ENCODE measurements at regions not wholly inside any gene's neighbourhood (a gene's known extent, or its start where the extent isn't known, plus 50 kb on each side); places are given as distances from the start of the nearest gene placed in this dataset.

- TF ChIP-seq, protein P1, sequence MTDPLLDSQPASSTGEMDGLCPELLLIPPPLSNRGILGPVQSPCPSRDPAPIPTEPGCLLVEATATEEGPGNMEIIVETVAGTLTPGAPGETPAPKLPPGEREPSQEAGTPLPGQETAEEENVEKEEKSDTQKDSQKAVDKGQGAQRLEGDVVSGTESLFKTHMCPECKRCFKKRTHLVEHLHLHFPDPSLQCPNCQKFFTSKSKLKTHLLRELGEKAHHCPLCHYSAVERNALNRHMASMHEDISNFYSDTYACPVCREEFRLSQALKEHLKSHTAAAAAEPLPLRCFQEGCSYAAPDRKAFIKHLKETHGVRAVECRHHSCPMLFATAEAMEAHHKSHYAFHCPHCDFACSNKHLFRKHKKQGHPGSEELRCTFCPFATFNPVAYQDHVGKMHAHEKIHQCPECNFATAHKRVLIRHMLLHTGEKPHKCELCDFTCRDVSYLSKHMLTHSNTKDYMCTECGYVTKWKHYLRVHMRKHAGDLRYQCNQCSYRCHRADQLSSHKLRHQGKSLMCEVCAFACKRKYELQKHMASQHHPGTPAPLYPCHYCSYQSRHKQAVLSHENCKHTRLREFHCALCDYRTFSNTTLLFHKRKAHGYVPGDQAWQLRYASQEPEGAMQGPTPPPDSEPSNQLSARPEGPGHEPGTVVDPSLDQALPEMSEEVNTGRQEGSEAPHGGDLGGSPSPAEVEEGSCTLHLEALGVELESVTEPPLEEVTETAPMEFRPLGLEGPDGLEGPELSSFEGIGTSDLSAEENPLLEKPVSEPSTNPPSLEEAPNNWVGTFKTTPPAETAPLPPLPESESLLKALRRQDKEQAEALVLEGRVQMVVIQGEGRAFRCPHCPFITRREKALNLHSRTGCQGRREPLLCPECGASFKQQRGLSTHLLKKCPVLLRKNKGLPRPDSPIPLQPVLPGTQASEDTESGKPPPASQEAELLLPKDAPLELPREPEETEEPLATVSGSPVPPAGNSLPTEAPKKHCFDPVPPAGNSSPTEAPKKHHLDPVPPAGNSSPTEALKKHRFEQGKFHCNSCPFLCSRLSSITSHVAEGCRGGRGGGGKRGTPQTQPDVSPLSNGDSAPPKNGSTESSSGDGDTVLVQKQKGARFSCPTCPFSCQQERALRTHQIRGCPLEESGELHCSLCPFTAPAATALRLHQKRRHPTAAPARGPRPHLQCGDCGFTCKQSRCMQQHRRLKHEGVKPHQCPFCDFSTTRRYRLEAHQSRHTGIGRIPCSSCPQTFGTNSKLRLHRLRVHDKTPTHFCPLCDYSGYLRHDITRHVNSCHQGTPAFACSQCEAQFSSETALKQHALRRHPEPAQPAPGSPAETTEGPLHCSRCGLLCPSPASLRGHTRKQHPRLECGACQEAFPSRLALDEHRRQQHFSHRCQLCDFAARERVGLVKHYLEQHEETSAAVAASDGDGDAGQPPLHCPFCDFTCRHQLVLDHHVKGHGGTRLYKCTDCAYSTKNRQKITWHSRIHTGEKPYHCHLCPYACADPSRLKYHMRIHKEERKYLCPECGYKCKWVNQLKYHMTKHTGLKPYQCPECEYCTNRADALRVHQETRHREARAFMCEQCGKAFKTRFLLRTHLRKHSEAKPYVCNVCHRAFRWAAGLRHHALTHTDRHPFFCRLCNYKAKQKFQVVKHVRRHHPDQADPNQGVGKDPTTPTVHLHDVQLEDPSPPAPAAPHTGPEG (CRISPR knock-in tag; IDR thresholded peaks at IDR 0.05) = no peak
- TF ChIP-seq, protein P2, sequence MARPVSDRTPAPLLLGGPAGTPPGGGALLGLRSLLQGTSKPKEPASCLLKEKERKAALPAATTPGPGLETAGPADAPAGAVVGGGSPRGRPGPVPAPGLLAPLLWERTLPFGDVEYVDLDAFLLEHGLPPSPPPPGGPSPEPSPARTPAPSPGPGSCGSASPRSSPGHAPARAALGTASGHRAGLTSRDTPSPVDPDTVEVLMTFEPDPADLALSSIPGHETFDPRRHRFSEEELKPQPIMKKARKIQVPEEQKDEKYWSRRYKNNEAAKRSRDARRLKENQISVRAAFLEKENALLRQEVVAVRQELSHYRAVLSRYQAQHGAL (CRISPR knock-in tag; IDR thresholded peaks at IDR 0.05; ENCODE audit: not compliant biosample characterization) = no peak
- TF ChIP-seq NR2C2 (CRISPR knock-in tag; IDR thresholded peaks at IDR 0.05; ENCODE audit: borderline replicate concordance) (no peak), GTF2F1 (IDR thresholded peaks at IDR 0.05; ENCODE audit: low read length) (no peak), NR2F1 (CRISPR knock-in tag; IDR thresholded peaks at IDR 0.05) (no peak), REXO4 (CRISPR knock-in tag; IDR thresholded peaks at IDR 0.05; ENCODE audit: borderline replicate concordance) (no peak)
Observed at GRCh38 chr5:170173227-170173626, 59.6 kb upstream of the C5orf58 start (continued).

GRCh38 chr5:170173647-170174046 lies 59.1 kb upstream of the C5orf58 start:
- intact Hi-C loops (cut with micrococcal nuclease; ENCODE audit: unreplicated experiment) = no loop called here
- Histone ChIP-seq H3K27ac (ENCODE audit: extremely low read length, insufficient read depth, low read length) (no peak overlapping the region), H3K4me2 (ENCODE audit: low read depth, low read length) (no peak overlapping the region), H4K20me1 (ENCODE audit: insufficient read depth, low read length) (no peaks in the 10 kb centered on the region), H3K4me3 (replicated peaks in 1 of 3; ENCODE audit: insufficient read depth in 1 of 3, low read depth in 2 of 3, low read length in 3 of 3) (no peak overlapping the region), H3K9ac (ENCODE audit: insufficient read depth, low read depth, low read length) (no peak overlapping the region), H3K4me1 (ENCODE audit: insufficient read depth, low read length) (no peaks in the 10 kb centered on the region), H3K27me3 (ENCODE audit: control insufficient read depth in 1 of 2, insufficient read depth in 2 of 2, low read length in 2 of 2) (peaks cover 1 to 9% of the 10 kb centered on the region in 2 experiments; a peak in 4 of 5 replicates), H3K79me2 (ENCODE audit: insufficient read depth, low read length) (no peaks in the 10 kb centered on the region), H3K36me3 (replicated peaks in 1 of 2; ENCODE audit: control insufficient read depth in 1 of 2, insufficient read depth in 2 of 2, low read length in 2 of 2) (no peaks in the 10 kb centered on the region), H3K9me3 (ENCODE audit: low read length) (no peaks in the 10 kb centered on the region), H2AFZ (ENCODE audit: low read length) (no peak overlapping the region)
- TF ChIP-seq MTF2 (CRISPR knock-in tag; IDR thresholded peaks at IDR 0.05; ENCODE audit: borderline replicate concordance) (no peak), NFE2L2 (IDR thresholded peaks at IDR 0.05; ENCODE audit: low read length) (0 out of 2 replicates have a peak, but pooled peaks have one; percentile 22)
- WGBS (ENCODE audit: low lambda C conversion rate) = 11% methylated on average over 5 of the region's 5 CpGs
- no peak for ATAC-seq
- BruUV-seq (replicated peaks) = no TSS peak
- no peak for DNase-seq (ENCODE audit: low spot score)
- in situ Hi-C loops (cut with HindIII; ENCODE audit: extremely low pct_ligation_motif_present, low pct_unique_long_range_greater_than_20kb) = no loop called here
- POLR2A ChIA-PET = no interaction called here
- CTCF ChIA-PET (ENCODE audit: low intra/inter-chr PET ratio, low total read pairs) = no interaction called here
- no peak for FAIRE-seq
